Prostate gland (tissue), 2 donors: ENCODE measurements at regions not wholly inside any gene's neighbourhood (a gene's known extent, or its start where the extent isn't known, plus 50 kb on each side); places are given as distances from the start of the nearest gene placed in this dataset.

ENCODE experiments used
- CTCF ChIP-seq, 4 experiments: fragments of 200-600 bp in 2 of 4; fragments of 450-650 bp in 2 of 4; sonication (generic) in 2 of 4; IDR thresholded peaks; 1 replicate in 3 of 4; 2 replicates in 1 of 4; pipeline ENCODE4 v1.5.1; 2016 to 2019; ENCODE audit warnings: antibody characterized with exemption in 4 of 4, mild to moderate bottlenecking in 2 of 4, moderate library complexity in 2 of 4
- POLR2A ChIP-seq: fragments of 450-650 bp; IDR thresholded peaks from one replicate; pipeline ENCODE4 v1.6.1; 2016; ENCODE audit warnings: antibody characterized with exemption, mild to moderate bottlenecking

DNA sequence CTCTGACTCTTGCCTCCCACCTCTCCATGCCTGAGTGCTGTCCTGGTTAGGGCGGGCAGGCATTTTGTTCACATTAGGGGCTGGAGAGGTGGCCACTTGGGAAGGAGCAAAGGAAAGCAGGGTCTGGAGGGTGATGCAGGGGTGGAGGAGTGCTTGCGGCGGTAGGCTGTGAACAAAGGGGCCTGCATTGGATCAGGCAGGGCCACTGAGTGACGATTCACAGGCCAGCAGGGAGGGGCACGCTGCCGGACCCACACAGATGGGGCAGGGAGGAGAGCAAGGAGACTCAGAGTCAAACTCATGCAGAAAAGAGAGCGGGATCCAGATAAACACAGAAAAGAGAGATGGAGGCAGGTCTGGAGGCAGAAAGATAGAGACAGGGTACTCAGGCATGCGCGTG lies 58.4 kb upstream of the TBX3 start:
- TF ChIP-seq CTCF (IDR thresholded peaks at IDR 0.05) (no peak), POLR2A (no peak)
